Mesenchymal stem cell (in vitro differentiated cells and primary cell): ENCODE measurements at regions not wholly inside any gene's neighbourhood (a gene's known extent, or its start where the extent isn't known, plus 50 kb on each side); places are given as distances from the start of the nearest gene placed in this dataset.

Source experiments
- DNase-seq: peaks from one replicate; pipeline ENCODE4 v3.0.0-alpha.2; 2013
- H2AFZ ChIP-seq: one replicate; pipeline ENCODE4 v1.6.1; 2013; ENCODE audit warnings: low read depth, mild to moderate bottlenecking, control low read depth, inconsistent platforms, low read length, moderate library complexity
- H2AK5ac ChIP-seq: 2 replicates; pipeline ENCODE4 v1.6.1; 2013; ENCODE audit warnings: low read length, moderate library complexity, mild to moderate bottlenecking, inconsistent platforms; ENCODE audit not compliant: severe bottlenecking
- H2BK120ac ChIP-seq: one replicate; pipeline ENCODE4 v1.6.1; 2013; ENCODE audit warnings: low read depth, mild to moderate bottlenecking, inconsistent platforms, low read length, moderate library complexity
- H2BK12ac ChIP-seq, 2 experiments: one replicate each; pipeline ENCODE4 v1.6.1; 2013; ENCODE audit warnings: inconsistent platforms in 2 of 2, low read length in 2 of 2, mild to moderate bottlenecking in 2 of 2, moderate library complexity in 2 of 2, control low read depth in 1 of 2
- H2BK15ac ChIP-seq: one replicate; pipeline ENCODE4 v1.6.1; 2013; ENCODE audit warnings: mild to moderate bottlenecking, low read depth, inconsistent platforms; ENCODE audit not compliant: poor library complexity, severe bottlenecking
- H2BK5ac ChIP-seq: 2 replicates; pipeline ENCODE4 v1.6.1; 2013; ENCODE audit warnings: low read depth, mild to moderate bottlenecking, low read length, control low read depth, inconsistent platforms; ENCODE audit not compliant: poor library complexity, severe bottlenecking
- H3K14ac ChIP-seq, 2 experiments: one replicate each; pipeline ENCODE4 v1.6.1; 2013; ENCODE audit warnings: inconsistent platforms in 2 of 2, low read length in 2 of 2, control low read depth in 1 of 2, mild to moderate bottlenecking in 1 of 2, moderate library complexity in 1 of 2
- H3K18ac ChIP-seq, 2 experiments: one replicate each; pipeline ENCODE4 v1.6.1; 2013; ENCODE audit warnings: inconsistent platforms in 2 of 2, low read length in 2 of 2, control low read depth in 1 of 2, low read depth in 1 of 2, mild to moderate bottlenecking in 1 of 2
- H3K23ac ChIP-seq, 2 experiments: one replicate each; pipeline ENCODE4 v1.6.1; 2013; ENCODE audit warnings: inconsistent platforms in 2 of 2, low read length in 2 of 2, mild to moderate bottlenecking in 2 of 2, moderate library complexity in 2 of 2, control low read depth in 1 of 2
- H3K27ac ChIP-seq: 2 replicates; pipeline ENCODE4 v1.5.1; 2013; ENCODE audit warnings: mild to moderate bottlenecking, moderate library complexity, low read length, control low read depth, inconsistent platforms; ENCODE audit not compliant: poor library complexity, severe bottlenecking
- H3K27me3 ChIP-seq, 2 experiments: 2 replicates each; pipeline versions ENCODE4 v1.6.1 to v1.7.0; 2013; ENCODE audit warnings: low read length in 2 of 2, mild to moderate bottlenecking in 2 of 2, moderate library complexity in 2 of 2, control low read depth in 1 of 2, inconsistent platforms in 1 of 2; ENCODE audit not compliant: control insufficient read depth in 1 of 2, insufficient read depth in 1 of 2
- H3K36me3 ChIP-seq, 2 experiments: 2 replicates each; pipeline versions ENCODE4 v1.6.1 to v1.7.0; 2013; ENCODE audit warnings: low read length in 2 of 2, control low read depth in 1 of 2, inconsistent platforms in 1 of 2, low read depth in 1 of 2, mild to moderate bottlenecking in 1 of 2; ENCODE audit not compliant: insufficient read depth in 2 of 2, control insufficient read depth in 1 of 2
- H3K4ac ChIP-seq, 2 experiments: one replicate each; pipeline ENCODE4 v1.6.1; 2013; ENCODE audit warnings: inconsistent platforms in 2 of 2, low read length in 2 of 2, mild to moderate bottlenecking in 2 of 2, moderate library complexity in 2 of 2, control low read depth in 1 of 2, low read depth in 1 of 2
- H3K4me1 ChIP-seq: 2 replicates; pipeline ENCODE4 v1.6.1; 2013; ENCODE audit warnings: low read depth, low read length, control low read depth; ENCODE audit not compliant: control insufficient read depth, insufficient read depth
- H3K4me2 ChIP-seq: 2 replicates; pipeline ENCODE4 v1.6.1; 2013; ENCODE audit warnings: low read length, mild to moderate bottlenecking, inconsistent platforms; ENCODE audit not compliant: poor library complexity, severe bottlenecking
- H3K4me3 ChIP-seq, 2 experiments: 2 replicates each; pipeline versions ENCODE4 v1.5.1 to v1.7.0; 2013; ENCODE audit warnings: low read length in 2 of 2, mild to moderate bottlenecking in 2 of 2, control low read depth in 1 of 2, low read depth in 1 of 2; ENCODE audit not compliant: insufficient read depth in 1 of 2
- H3K79me1 ChIP-seq: replicated peaks from 2 replicates; pipeline ENCODE4 v1.6.1; 2013; ENCODE audit warnings: mild to moderate bottlenecking, control low read depth, low read length, inconsistent platforms; ENCODE audit not compliant: poor library complexity, severe bottlenecking
- H3K9ac ChIP-seq: 2 replicates; pipeline ENCODE4 v1.7.0; 2013; ENCODE audit warnings: mild to moderate bottlenecking, low read length, moderate library complexity
- H3K9me3 ChIP-seq: 2 replicates; pipeline ENCODE4 v1.7.0; 2013; ENCODE audit warnings: mild to moderate bottlenecking, low read length; ENCODE audit not compliant: control insufficient read depth
- H4K8ac ChIP-seq: one replicate; pipeline ENCODE4 v1.6.1; 2013; ENCODE audit warnings: inconsistent platforms, mild to moderate bottlenecking, low read length, moderate library complexity
- H4K91ac ChIP-seq: one replicate; pipeline ENCODE4 v1.6.1; 2013; ENCODE audit warnings: mild to moderate bottlenecking, low read length, inconsistent platforms
- WGBS: methylation state at CpG from one replicate; pipeline ENCODE4 v1.1.7; 2013; ENCODE audit warnings: mixed read lengths; 5-methylcytosine and 5-hydroxymethylcytosine counted together

- H2BK12ac ChIP-seq, result no peak overlapping the region
- H3K4me1 ChIP-seq, result no peaks in the 10 kb centered on the region
- H2AK5ac ChIP-seq, result no peak overlapping the region
- no peak overlapping the region for H3K14ac ChIP-seq
- no peaks in the 10 kb centered on the region for H3K79me1 ChIP-seq
- no peak overlapping the region for H2BK120ac ChIP-seq
- H3K4me2 ChIP-seq, result no peak overlapping the region
- no peak overlapping the region for H4K8ac ChIP-seq
- H2BK15ac ChIP-seq, result no peak overlapping the region
- no peak overlapping the region for H2AFZ ChIP-seq
- H3K27ac ChIP-seq, result no peak overlapping the region
- no peaks in the 10 kb centered on the region for H3K27me3 ChIP-seq
- no peaks in the 10 kb centered on the region for H3K36me3 ChIP-seq
- no peak overlapping the region for H3K4me3 ChIP-seq
- H3K4ac ChIP-seq, result no peak overlapping the region
- H2BK5ac ChIP-seq, result no peak overlapping the region
- 86% methylated on average over 2 of the region's 3 CpGs for WGBS
- H3K18ac ChIP-seq, result no peak overlapping the region
- H3K9ac ChIP-seq, result no peak overlapping the region
- no peak for DNase-seq
- H3K23ac ChIP-seq, result no peak overlapping the region
- no peaks in the 10 kb centered on the region for H3K9me3 ChIP-seq
- no peak overlapping the region for H4K91ac ChIP-seq
Measured at GRCh38 chr18:66160007-66160406, 409.2 kb downstream of the CDH7 start.

- no peak overlapping the region for H3K18ac ChIP-seq
- H3K79me1 ChIP-seq, result no peaks in the 10 kb centered on the region
- H3K27ac ChIP-seq, result no peak overlapping the region
- H3K27me3 ChIP-seq, result no peaks in the 10 kb centered on the region
- H2BK15ac ChIP-seq, result no peak overlapping the region
- H3K9ac ChIP-seq, result no peak overlapping the region
- H2AFZ ChIP-seq, result no peak overlapping the region
- no peaks in the 10 kb centered on the region for H3K4me1 ChIP-seq
- no peak overlapping the region for H4K91ac ChIP-seq
- H3K4ac ChIP-seq, result no peak overlapping the region
- DNase-seq, result no peak
- no peak overlapping the region for H2BK120ac ChIP-seq
- no peaks in the 10 kb centered on the region for H3K9me3 ChIP-seq
- no peak overlapping the region for H4K8ac ChIP-seq
- H2AK5ac ChIP-seq, result no peak overlapping the region
- H3K23ac ChIP-seq, result no peak overlapping the region
- no peak overlapping the region for H3K4me3 ChIP-seq
- H2BK5ac ChIP-seq, result no peak overlapping the region
- WGBS, result 67% methylated on average over 1 of the region's 1 CpG
- H3K36me3 ChIP-seq, result no peaks in the 10 kb centered on the region
- no peak overlapping the region for H2BK12ac ChIP-seq
- H3K4me2 ChIP-seq, result no peak overlapping the region
- H3K14ac ChIP-seq, result no peak overlapping the region
Measured at GRCh38 chr18:66159451-66159850, 408.6 kb downstream of the CDH7 start.

GRCh38 chr18:66156946-66157687, 406.3 kb downstream of the CDH7 start:
- H3K9ac ChIP-seq, result no peak overlapping the region

GRCh38 chr18:66150650-66151049, 399.8 kb downstream of the CDH7 start:
- no peak overlapping the region for H2BK15ac ChIP-seq
- H2BK5ac ChIP-seq, result no peak overlapping the region
- H3K27ac ChIP-seq, result no peak overlapping the region
- H4K91ac ChIP-seq, result no peak overlapping the region
- no peaks in the 10 kb centered on the region for H3K36me3 ChIP-seq
- DNase-seq, result no peak
- no peaks in the 10 kb centered on the region for H3K27me3 ChIP-seq
- no peaks in the 10 kb centered on the region for H3K4me1 ChIP-seq
- H3K4me3 ChIP-seq, result no peak overlapping the region
- no peak overlapping the region for H2AFZ ChIP-seq
- H3K4ac ChIP-seq, result no peak overlapping the region
- no peak overlapping the region for H2BK12ac ChIP-seq
- H3K4me2 ChIP-seq, result no peak overlapping the region
- WGBS, result no CpG with 5 or more reads among the region's 1 CpG
- no peak overlapping the region for H3K9ac ChIP-seq
- H3K9me3 ChIP-seq, result peaks cover 4% of the 10 kb centered on the region
- no peak overlapping the region for H2BK120ac ChIP-seq
- no peak overlapping the region for H3K23ac ChIP-seq
- no peak overlapping the region for H3K14ac ChIP-seq
- H2AK5ac ChIP-seq, result no peak overlapping the region
- H3K18ac ChIP-seq, result no peak overlapping the region
- no peaks in the 10 kb centered on the region for H3K79me1 ChIP-seq
- no peak overlapping the region for H4K8ac ChIP-seq

More at GRCh38 chr18:66156946-66157687, 406.3 kb downstream of the CDH7 start:
- no peaks in the 10 kb centered on the region for H3K27me3 ChIP-seq
- H3K4me2 ChIP-seq, result no peak overlapping the region
- H2AFZ ChIP-seq, result no peak overlapping the region
- no peak overlapping the region for H2BK12ac ChIP-seq
- no peak overlapping the region for H2BK5ac ChIP-seq
- H2BK15ac ChIP-seq, result no peak overlapping the region
- no peak overlapping the region for H4K91ac ChIP-seq
- no peak overlapping the region for H3K4me3 ChIP-seq
- no peaks in the 10 kb centered on the region for H3K36me3 ChIP-seq
- H3K27ac ChIP-seq, result no peak overlapping the region
- H3K18ac ChIP-seq, result no peak overlapping the region
- no peak overlapping the region for H3K4ac ChIP-seq
- no peaks in the 10 kb centered on the region for H3K79me1 ChIP-seq
- H2AK5ac ChIP-seq, result no peak overlapping the region
- H3K14ac ChIP-seq, result no peak overlapping the region
- H3K4me1 ChIP-seq, result no peaks in the 10 kb centered on the region
- no peak overlapping the region for H2BK120ac ChIP-seq
- no peak overlapping the region for H3K23ac ChIP-seq
- no peak for DNase-seq
- no peaks in the 10 kb centered on the region for H3K9me3 ChIP-seq
- H4K8ac ChIP-seq, result no peak overlapping the region
